GM23338 (cell line): ENCODE measurements at regions not wholly inside any gene's neighbourhood (a gene's known extent, or its start where the extent isn't known, plus 50 kb on each side); places are given as distances from the start of the nearest gene placed in this dataset.

Experiments
- CREB1 ChIP-seq: fragments of 250-450 bp; sonication (Bioruptor Pico); IDR thresholded peaks from 2 replicates; pipeline ENCODE4 v1.5.0; 2020; ENCODE audit warnings: low read depth, mild to moderate bottlenecking, moderate library complexity
- EZH2 ChIP-seq: fragments of 200-600 bp; sonication (generic); IDR thresholded peaks from one replicate; pipeline ENCODE4 v1.8.0; 2017; ENCODE audit warnings: antibody characterized with exemption, mild to moderate bottlenecking, low read depth; ENCODE audit not compliant: unreplicated experiment
- EZH2phosphoT487 ChIP-seq: fragments of 200-600 bp; sonication (generic); IDR thresholded peaks from one replicate; pipeline ENCODE4 v1.8.1; 2018; ENCODE audit warnings: antibody characterized with exemption; ENCODE audit not compliant: unreplicated experiment
- JUNB ChIP-seq: IDR thresholded peaks from one replicate; pipeline ENCODE4 v1.6.1; 2016; ENCODE audit warnings: antibody characterized with exemption; ENCODE audit not compliant: unreplicated experiment
- NANOG ChIP-seq: IDR thresholded peaks from 2 replicates; pipeline ENCODE4 v1.6.1; 2016; ENCODE audit warnings: antibody characterized with exemption, borderline replicate concordance
- POLR2AphosphoS5 ChIP-seq: IDR thresholded peaks from 2 replicates; pipeline ENCODE4 v1.6.1; 2016; ENCODE audit warnings: antibody characterized with exemption, low read depth
- REST ChIP-seq: IDR thresholded peaks from one replicate; pipeline ENCODE4 v1.6.1; 2018; ENCODE audit warnings: antibody characterized with exemption; ENCODE audit not compliant: unreplicated experiment
- ZNF114 ChIP-seq: fragments of 250-450 bp; sonication (Bioruptor Pico); IDR thresholded peaks from 2 replicates; pipeline ENCODE4 v1.5.0; 2020; ENCODE audit warnings: mild to moderate bottlenecking, moderate library complexity
- TF ChIP-seq, protein P1 (sequence below), 2 experiments: fragments of 200-600 bp in 1 of 2; sonication (generic) in 1 of 2; conservative IDR thresholded peaks; 2 replicates each; pipeline versions ENCODE4 v1.5.1 to v1.6.1; 2016 to 2017; ENCODE audit warnings: antibody characterized with exemption in 2 of 2, low read depth in 2 of 2, mild to moderate bottlenecking in 2 of 2, moderate library complexity in 1 of 2

- TF ChIP-seq, protein P1, sequence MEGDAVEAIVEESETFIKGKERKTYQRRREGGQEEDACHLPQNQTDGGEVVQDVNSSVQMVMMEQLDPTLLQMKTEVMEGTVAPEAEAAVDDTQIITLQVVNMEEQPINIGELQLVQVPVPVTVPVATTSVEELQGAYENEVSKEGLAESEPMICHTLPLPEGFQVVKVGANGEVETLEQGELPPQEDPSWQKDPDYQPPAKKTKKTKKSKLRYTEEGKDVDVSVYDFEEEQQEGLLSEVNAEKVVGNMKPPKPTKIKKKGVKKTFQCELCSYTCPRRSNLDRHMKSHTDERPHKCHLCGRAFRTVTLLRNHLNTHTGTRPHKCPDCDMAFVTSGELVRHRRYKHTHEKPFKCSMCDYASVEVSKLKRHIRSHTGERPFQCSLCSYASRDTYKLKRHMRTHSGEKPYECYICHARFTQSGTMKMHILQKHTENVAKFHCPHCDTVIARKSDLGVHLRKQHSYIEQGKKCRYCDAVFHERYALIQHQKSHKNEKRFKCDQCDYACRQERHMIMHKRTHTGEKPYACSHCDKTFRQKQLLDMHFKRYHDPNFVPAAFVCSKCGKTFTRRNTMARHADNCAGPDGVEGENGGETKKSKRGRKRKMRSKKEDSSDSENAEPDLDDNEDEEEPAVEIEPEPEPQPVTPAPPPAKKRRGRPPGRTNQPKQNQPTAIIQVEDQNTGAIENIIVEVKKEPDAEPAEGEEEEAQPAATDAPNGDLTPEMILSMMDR (conservative IDR thresholded peaks at IDR 0.05; ENCODE audit: low read depth in 2 of 2) = no peak
- TF ChIP-seq EZH2 = no peak
- TF ChIP-seq REST = no peak
- TF ChIP-seq EZH2phosphoT487 = no peak
- TF ChIP-seq POLR2AphosphoS5 = no peak
- no peak for TF ChIP-seq CREB1
- no peak for TF ChIP-seq JUNB
- TF ChIP-seq ZNF114 = no peak
- no peak for TF ChIP-seq NANOG
These were observed 166.0 kb upstream of the COL8A1 start for GRCh38 chr3:99472385-99472784.
